Large intestine (tissue), 3 donors: ENCODE measurements at regions not wholly inside any gene's neighbourhood (a gene's known extent, or its start where the extent isn't known, plus 50 kb on each side); places are given as distances from the start of the nearest gene placed in this dataset.

ENCODE experiments used
- DNase-seq, 2 donors: peaks; one replicate each; pipeline versions ENCODE4 v3.0.0 to v3.0.0-alpha.2; 2013
- H3K27ac ChIP-seq: one replicate; pipeline ENCODE4 v1.5.1; 2013; ENCODE audit warnings: low read length
- H3K27me3 ChIP-seq: 2 replicates; pipeline ENCODE4 v1.6.1; 2013; ENCODE audit warnings: low read length; ENCODE audit not compliant: control insufficient read depth, insufficient read depth
- H3K36me3 ChIP-seq: 2 replicates; pipeline ENCODE4 v1.6.1; 2013; ENCODE audit warnings: low read length; ENCODE audit not compliant: control insufficient read depth, insufficient read depth
- H3K4me1 ChIP-seq: one replicate; pipeline ENCODE4 v1.6.1; 2013; ENCODE audit warnings: low read length; ENCODE audit not compliant: control insufficient read depth, insufficient read depth
- H3K4me3 ChIP-seq: one replicate; pipeline ENCODE4 v1.5.1; 2013; ENCODE audit warnings: low read length
- H3K9me3 ChIP-seq: one replicate; pipeline ENCODE4 v1.6.1; 2013; ENCODE audit warnings: mild to moderate bottlenecking, low read depth, low read length, moderate library complexity; ENCODE audit not compliant: control insufficient read depth
- WGBS: methylation state at CpG from one replicate; pipeline ENCODE4 v1.1.5; 2013; ENCODE audit warnings: low lambda C conversion rate; ENCODE audit not compliant: insufficient coverage; 5-methylcytosine and 5-hydroxymethylcytosine counted together

DNA sequence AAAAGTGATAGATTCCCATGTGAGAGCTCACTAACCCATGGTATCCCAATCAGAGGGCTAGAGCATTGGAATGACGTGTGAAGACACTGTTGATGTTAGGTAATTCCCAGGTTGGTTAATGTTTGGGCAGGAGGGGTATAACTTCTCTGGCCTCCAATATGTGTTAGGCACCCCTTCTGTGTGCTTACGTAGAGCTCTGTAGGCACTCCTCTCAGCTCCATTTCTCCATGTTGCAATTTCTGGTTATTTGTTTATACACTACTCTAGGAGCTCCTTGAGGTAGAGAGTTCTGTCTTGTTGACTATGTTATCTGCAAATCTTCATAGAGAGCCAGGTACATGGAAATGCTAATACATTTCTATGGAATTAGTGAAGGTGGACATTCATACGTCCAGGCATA lies 153.5 kb downstream of the RPIA start:
- no peak for DNase-seq
- no peak overlapping the region for H3K4me3 ChIP-seq
- 86% methylated on average over 1 of the region's 3 CpGs for WGBS
- H3K4me1 ChIP-seq, result no peaks in the 10 kb centered on the region
- H3K27ac ChIP-seq, result no peak overlapping the region
- no peaks in the 10 kb centered on the region for H3K9me3 ChIP-seq
- H3K36me3 ChIP-seq, result no peaks in the 10 kb centered on the region
- H3K27me3 ChIP-seq, result no peaks in the 10 kb centered on the region

DNA sequence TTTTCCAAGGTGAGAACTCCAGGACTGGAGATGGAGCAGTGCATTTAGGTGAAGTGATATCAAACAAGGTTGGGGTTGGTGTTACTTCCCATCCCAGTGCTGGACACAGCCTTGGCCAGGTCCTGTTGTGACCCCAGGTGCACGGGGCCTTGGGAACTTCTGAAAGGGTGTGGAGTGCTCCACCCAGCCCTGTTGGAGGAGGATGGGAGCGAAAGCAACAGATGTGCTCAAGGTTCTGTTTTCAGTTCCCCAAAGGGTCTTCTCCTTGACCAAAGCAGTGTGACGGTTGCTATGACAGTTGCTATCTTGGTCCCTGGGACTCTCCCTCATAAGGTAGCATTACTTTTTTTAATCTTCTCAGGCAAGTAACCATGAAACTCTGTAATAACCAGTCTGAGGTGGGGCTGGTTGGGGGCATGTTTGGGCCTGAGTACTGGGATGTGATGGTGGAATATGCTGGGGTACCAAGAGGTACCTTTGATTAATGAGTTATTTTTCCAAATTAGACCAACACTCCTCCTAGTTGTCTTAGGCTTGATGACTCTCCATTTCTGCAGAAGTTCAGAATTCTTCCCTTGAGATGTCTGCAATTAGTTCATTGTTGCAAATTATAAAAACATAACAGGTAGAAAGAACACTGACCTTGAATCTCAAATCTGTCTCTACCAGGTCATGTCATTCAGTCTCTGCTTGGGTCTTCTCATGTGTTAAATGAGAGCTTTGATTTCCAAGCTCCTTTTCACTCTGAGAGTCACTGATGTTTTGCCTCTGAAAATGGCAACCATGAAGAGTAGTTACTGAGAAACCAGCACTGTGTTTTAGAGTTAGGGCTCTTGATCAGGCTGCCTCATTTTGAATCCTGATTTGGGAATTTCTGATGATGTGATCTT lies 154.5 kb downstream of the RPIA start:
- Histone ChIP-seq H3K27me3 (no peaks in the 10 kb centered on the region), H3K36me3 (no peaks in the 10 kb centered on the region), H3K4me3 (no peak overlapping the region), H3K9me3 (no peaks in the 10 kb centered on the region), H3K27ac (no peak overlapping the region), H3K4me1 (no peaks in the 10 kb centered on the region)
- no peak for DNase-seq
- no CpG with 5 or more reads among the region's 3 CpGs for WGBS

DNA sequence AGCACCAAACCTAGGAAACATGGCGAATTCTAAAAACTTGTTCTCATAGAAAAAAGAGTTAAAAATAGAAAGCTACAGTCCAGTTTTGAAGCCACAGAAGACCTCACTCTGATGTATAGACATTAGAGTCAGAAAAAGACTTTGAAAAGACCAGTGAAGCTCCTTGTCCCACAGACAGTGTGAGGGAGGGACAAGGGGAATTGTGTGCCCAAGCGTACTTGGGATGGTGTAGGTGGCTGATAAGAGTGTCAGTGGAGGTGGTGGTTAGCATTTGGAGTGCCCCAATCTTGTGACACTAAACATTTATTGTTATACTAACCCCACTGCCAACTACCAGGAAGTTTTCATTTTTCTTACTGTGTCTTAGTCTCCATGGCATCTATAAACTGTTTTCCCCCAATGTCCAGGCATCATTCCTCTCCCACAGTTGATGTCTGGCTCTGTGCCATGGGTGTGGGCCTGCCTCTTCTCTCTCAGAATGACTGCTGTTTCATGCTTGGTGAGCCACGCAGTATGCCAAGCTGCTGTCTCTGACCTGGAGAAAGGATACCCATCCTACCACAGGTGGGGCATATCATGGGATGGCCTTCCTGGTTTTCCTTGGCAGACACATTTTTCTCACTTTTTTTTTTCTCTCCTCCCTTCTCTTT lies 161.4 kb downstream of the RPIA start:
- 100% methylated on average over 1 of the region's 3 CpGs for WGBS
- H3K4me3 ChIP-seq, result no peak overlapping the region
- H3K9me3 ChIP-seq, result no peaks in the 10 kb centered on the region
- H3K27me3 ChIP-seq, result no peaks in the 10 kb centered on the region
- peak in 1 of 2 donors; percentile 18 for DNase-seq
- no peaks in the 10 kb centered on the region for H3K36me3 ChIP-seq
- H3K4me1 ChIP-seq, result no peaks in the 10 kb centered on the region
- no peak overlapping the region for H3K27ac ChIP-seq

DNA sequence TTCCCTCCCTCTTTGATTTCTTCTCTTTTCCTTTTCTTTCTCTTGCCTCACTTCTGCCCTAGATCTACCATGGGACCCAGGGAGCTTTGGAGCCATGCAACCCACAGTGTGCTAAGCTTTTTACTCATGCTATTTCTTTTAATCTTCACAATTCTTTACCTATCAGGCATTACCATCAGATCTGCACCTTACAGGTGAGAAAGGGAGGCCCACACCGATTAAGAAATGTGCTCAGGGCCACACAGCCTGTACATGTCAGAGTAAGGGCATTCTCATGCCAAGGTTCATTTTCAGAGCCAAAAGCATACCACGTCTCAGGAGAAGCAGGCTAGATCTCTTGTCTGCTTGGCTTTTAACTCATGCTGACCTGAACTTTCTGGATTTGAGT lies 161.9 kb downstream of the RPIA start:
- H3K27me3 ChIP-seq, result no peaks in the 10 kb centered on the region
- H3K4me3 ChIP-seq, result no peak overlapping the region
- H3K9me3 ChIP-seq, result no peaks in the 10 kb centered on the region
- H3K27ac ChIP-seq, result no peak overlapping the region
- no peaks in the 10 kb centered on the region for H3K36me3 ChIP-seq
- no peaks in the 10 kb centered on the region for H3K4me1 ChIP-seq
- WGBS, result no CpG with 5 or more reads among the region's 2 CpGs
- no peak for DNase-seq

DNA sequence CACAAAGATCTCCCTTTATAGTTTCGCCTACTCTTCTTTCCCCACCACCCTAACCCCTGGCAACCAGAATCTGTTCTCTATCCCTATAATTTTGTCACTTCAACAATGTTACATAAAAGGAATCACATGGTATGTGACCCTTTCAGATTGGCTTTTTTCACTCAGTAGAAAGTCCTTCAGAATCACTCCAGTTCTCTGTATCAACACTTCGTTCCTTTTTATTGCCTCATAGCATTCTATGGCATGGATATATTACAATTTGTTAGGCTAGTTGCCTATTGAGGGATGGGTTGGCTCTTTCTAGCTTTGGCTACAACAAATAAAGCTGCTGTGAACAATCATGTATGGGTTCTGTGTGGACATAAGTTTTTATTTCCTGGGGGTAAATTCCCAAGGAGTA lies 163.1 kb downstream of the RPIA start:
- no peaks in the 10 kb centered on the region for H3K9me3 ChIP-seq
- no peak overlapping the region for H3K27ac ChIP-seq
- no CpG with 5 or more reads among the region's 2 CpGs for WGBS

DNA sequence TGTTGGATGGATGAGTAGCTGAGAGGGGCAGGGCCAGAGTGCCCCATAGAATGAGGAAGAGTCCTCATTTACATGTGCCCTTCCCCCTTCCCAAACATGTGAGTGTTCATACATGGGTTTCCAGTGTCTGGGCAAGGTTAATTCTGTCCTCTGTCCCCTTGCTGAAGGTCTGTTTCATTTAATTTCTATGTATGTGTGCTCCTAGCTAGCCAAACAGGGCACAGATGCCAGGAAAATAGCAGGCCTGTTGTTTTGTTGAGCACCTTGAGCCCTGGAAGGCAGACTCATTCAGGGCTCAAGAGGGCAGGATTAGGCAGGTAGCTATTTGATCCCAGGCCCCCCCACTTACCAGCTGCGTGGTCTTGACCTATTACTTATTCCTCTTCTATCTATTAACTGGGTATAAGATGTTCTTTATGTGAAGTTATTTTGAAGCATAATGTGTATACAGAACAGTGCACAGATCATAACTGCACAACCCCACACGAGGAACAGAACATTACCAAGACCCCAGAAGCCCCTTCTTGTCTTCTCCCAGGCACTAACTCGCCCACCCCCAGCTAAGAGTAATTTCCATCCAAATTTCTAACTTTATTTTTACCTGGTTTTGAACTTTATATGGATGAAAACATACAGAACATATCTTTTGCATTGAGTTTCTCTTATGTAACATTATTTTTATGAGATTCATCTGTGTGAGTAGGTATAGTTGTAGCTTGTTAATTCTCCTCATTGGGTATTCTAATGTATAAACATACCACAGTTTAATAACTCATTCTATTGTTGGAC lies 164.3 kb downstream of the RPIA start:
- Histone ChIP-seq H3K4me3 (no peak overlapping the region), H3K4me1 (no peaks in the 10 kb centered on the region), H3K9me3 (no peaks in the 10 kb centered on the region), H3K27me3 (no peaks in the 10 kb centered on the region), H3K36me3 (no peaks in the 10 kb centered on the region), H3K27ac (no peak overlapping the region)
- no peak for DNase-seq
- no CpG with 5 or more reads among the region's 3 CpGs for WGBS

More for the DNA sequence above, 163.1 kb downstream of the RPIA start:
- Histone ChIP-seq H3K4me1 (no peaks in the 10 kb centered on the region), H3K4me3 (no peak overlapping the region), H3K27me3 (no peaks in the 10 kb centered on the region), H3K36me3 (no peaks in the 10 kb centered on the region)
- DNase-seq, result no peak

DNA sequence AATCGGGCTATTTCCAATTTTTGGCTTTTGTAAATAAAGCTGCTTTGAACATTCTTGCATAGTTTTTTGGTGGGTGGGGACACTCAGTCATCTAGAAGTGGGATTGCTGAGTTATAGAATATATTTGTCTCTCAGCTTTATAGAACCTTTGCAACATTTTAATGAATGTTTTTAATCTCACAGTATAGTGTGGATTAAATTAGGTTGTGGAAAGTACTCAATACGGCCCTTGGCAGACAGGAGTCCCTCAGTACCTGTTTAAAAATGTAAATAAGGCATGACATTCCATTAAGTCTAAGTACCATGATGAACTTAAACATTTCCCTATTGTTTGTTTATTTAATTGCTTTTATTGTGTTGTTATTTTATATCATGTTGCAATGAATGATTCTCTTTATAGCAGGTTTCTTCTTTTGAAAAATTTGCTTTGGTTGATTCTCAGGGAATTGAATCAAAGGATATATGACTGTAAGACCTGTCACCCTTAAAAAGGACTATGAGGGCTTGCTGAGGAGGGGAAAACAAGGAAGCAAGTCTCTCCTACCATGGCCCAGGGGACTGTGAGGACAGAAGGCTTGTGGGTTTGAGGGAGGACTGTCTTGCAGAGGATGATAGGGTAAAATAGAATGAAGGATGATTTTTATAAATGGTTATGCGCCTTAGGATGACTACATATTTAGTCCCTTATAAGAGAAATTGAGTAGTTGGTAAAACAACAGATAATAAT lies 165.1 kb downstream of the RPIA start:
- WGBS, result 93% methylated on average over 2 of the region's 3 CpGs
- H3K36me3 ChIP-seq, result no peaks in the 10 kb centered on the region
- H3K4me1 ChIP-seq, result no peaks in the 10 kb centered on the region
- H3K9me3 ChIP-seq, result no peaks in the 10 kb centered on the region
- H3K27ac ChIP-seq, result no peak overlapping the region
- no peaks in the 10 kb centered on the region for H3K27me3 ChIP-seq
- no peak overlapping the region for H3K4me3 ChIP-seq
- DNase-seq, result no peak

DNA sequence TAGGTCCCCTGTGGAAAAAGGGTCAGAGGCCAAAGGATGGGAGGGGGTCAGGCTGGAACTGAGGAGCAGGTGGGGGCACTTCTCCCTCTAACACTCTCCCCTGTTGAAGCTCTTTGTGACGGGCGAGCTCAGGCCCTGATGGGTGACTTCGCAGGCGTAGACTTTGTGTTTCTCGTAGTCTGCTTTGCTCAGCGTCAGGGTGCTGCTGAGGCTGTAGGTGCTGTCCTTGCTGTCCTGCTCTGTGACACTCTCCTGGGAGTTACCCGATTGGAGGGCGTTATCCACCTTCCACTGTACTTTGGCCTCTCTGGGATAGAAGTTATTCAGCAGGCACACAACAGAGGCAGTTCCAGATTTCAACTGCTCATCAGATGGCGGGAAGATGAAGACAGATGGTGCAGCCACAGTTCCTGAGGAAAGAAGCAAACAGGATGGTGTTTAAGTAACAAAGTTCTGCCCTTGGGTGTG lies 165.8 kb downstream of the RPIA start:
- peak; percentile 47 to 79 for DNase-seq
- H3K27ac ChIP-seq, result no peak overlapping the region
- no CpG with 5 or more reads among the region's 9 CpGs for WGBS

DNA sequence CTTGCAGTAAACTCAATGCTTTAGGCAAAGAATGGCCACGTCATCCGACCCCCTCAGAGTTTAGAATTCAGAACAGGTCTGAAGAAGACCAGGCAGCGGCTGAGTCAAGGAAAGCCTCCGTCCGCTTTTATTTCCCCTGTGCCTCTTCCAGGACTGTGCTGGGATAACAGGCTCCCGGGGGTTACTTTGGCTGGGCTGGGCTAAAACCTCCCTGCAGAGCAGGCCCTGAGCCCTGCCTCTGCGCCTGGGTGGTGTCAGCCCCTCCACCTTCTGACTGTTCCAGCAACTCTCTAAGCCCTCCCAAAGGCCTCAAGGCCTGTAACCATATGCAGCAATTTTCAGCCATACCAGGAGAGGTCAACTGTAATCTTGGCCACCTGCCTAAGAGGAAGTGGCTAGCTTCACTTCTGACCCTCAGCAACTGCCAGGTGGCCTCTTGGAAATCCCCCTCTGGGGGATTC lies 166.5 kb downstream of the RPIA start:
- Histone ChIP-seq H3K9me3 (no peaks in the 10 kb centered on the region), H3K36me3 (no peaks in the 10 kb centered on the region), H3K27me3 (no peaks in the 10 kb centered on the region), H3K4me3 (no peak overlapping the region), H3K27ac (no peak overlapping the region), H3K4me1 (no peaks in the 10 kb centered on the region)
- WGBS, result no CpG with 5 or more reads among the region's 7 CpGs
- peak; percentile 10 to 30 for DNase-seq

More for the DNA sequence above, 165.8 kb downstream of the RPIA start:
- Histone ChIP-seq H3K4me1 (no peaks in the 10 kb centered on the region), H3K4me3 (no peak overlapping the region), H3K27me3 (no peaks in the 10 kb centered on the region), H3K36me3 (no peaks in the 10 kb centered on the region), H3K9me3 (no peaks in the 10 kb centered on the region)

DNA sequence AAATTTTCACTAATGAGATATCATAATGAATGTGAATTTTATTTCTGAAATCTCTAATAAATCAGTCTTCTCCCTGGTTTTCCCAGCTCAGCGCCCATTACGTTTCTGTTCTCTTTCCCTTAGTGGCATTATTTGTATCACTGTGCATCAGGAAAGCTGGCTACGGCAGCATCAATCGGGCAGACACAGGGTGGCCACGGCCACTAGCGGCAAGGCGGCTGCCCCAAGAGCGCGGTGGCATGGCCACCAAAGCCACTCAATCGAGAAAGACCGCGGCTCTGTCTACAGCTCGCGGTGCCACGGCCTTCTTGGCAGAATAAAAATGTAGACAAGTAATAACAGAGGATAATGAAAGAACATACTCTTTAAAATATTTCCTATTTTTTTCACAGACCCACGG lies 168.0 kb downstream of the RPIA start:
- no peak for DNase-seq
- WGBS, result 71% methylated on average over 1 of the region's 16 CpGs
- Histone ChIP-seq H3K27me3 (no peaks in the 10 kb centered on the region), H3K4me1 (no peaks in the 10 kb centered on the region), H3K9me3 (no peaks in the 10 kb centered on the region), H3K27ac (no peak overlapping the region), H3K4me3 (no peak overlapping the region), H3K36me3 (no peaks in the 10 kb centered on the region)
